ENCODE measurements at regions not wholly inside any gene's neighbourhood (a gene's known extent, or its start where the extent isn't known, plus 50 kb on each side); places are given as distances from the start of the nearest gene placed in this dataset.

- TF ChIP-seq CTCF (IDR thresholded peaks at IDR 0.05), result no peak
- no peak for TF ChIP-seq EP300 (IDR thresholded peaks at IDR 0.05)
Observed at GRCh38 chr3:81024560-81024959, 736.9 kb downstream of the GBE1 start.

Data from tibial nerve (tissue), 4 donors.